ENCODE measurements at regions not wholly inside any gene's neighbourhood (a gene's known extent, or its start where the extent isn't known, plus 50 kb on each side); places are given as distances from the start of the nearest gene placed in this dataset.

DNA sequence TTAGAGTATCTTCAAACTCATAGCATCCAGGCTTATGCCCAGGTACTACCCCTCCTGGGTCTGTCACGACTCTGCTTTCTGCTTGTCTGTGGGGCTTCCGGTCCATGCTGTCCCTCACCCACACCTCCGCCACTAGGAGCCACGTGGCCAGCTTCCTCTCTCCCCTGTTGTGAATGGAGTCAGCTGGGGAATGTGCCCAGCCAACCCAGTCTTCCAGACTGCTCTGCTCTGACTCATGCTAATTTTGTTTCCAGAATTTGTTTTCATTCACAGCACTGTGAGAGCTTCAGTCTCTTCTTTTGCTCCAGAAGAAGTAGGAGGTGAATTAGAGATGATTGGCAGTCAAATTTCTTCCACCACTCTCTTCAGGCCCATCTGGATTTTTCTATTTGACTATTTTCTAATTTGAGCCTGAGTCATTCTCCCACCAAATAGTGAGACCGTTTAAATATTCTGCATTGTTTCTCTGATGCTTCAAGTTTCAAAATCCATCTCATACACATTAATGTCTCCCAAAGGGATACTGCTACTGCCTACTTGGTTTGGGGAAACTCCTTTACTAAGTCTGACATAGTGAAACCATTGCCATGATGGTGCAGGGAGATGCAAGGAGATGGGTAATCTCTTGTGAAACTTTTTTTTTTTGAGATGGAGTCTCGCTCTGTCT is 424.1 kb upstream of the KIF2A start:
- Mint-ChIP-seq H3K27ac (no peak overlapping the region), H3K4me1 (ENCODE audit: low read depth) (peaks cover 11% of the 10 kb centered on the region), H3K27me3 (peaks cover 3% of the 10 kb centered on the region), H3K36me3 (ENCODE audit: insufficient read depth) (no peaks in the 10 kb centered on the region), H3K9me3 (ENCODE audit: low read depth) (no peaks in the 10 kb centered on the region), H3K4me3 (ENCODE audit: low read depth) (no peak overlapping the region)
- TF ChIP-seq, protein P1, sequence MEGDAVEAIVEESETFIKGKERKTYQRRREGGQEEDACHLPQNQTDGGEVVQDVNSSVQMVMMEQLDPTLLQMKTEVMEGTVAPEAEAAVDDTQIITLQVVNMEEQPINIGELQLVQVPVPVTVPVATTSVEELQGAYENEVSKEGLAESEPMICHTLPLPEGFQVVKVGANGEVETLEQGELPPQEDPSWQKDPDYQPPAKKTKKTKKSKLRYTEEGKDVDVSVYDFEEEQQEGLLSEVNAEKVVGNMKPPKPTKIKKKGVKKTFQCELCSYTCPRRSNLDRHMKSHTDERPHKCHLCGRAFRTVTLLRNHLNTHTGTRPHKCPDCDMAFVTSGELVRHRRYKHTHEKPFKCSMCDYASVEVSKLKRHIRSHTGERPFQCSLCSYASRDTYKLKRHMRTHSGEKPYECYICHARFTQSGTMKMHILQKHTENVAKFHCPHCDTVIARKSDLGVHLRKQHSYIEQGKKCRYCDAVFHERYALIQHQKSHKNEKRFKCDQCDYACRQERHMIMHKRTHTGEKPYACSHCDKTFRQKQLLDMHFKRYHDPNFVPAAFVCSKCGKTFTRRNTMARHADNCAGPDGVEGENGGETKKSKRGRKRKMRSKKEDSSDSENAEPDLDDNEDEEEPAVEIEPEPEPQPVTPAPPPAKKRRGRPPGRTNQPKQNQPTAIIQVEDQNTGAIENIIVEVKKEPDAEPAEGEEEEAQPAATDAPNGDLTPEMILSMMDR (IDR thresholded peaks at IDR 0.05; ENCODE audit: unreplicated experiment) = no peak
- no peak for DNase-seq (ENCODE audit: low spot score, unreplicated experiment)

DNA sequence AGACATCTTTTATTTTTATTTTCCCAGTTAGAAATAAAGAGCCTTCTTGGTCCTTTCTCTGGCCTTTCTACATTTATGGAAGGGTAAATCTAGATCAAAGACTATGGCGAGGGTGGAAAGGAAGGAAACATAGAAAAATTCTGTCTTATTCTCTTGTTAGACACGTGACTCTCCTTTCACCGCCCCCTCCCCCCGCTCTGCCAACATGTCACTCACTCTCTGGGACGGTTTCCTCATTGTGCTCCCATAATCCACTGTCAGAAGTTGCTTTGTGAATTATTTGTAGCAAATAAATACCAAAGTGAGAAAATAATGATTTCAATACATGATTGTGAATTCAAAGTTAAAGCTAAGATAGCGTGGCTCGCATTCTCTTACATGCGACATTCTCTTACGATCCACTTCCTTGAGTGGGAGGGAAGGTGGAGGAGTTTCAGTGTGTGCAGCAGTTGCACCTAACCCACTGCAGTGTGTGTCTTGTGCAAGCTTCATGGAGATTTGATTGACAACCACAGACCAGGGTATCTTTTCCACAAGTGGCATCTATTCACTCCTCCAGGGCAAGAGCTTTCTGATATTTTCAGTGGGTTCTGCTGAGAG is 423.0 kb upstream of the KIF2A start:
- H3K9me3 Mint-ChIP-seq (ENCODE audit: low read depth) = no peaks in the 10 kb centered on the region
- peaks cover 3% of the 10 kb centered on the region for H3K27me3 Mint-ChIP-seq
- H3K4me3 Mint-ChIP-seq (ENCODE audit: low read depth) = no peak overlapping the region
- H3K4me1 Mint-ChIP-seq (ENCODE audit: low read depth) = peaks cover 11% of the 10 kb centered on the region
- H3K27ac Mint-ChIP-seq = no peak overlapping the region
- TF ChIP-seq, protein P1 (IDR thresholded peaks at IDR 0.05; ENCODE audit: unreplicated experiment) = no peak
- H3K36me3 Mint-ChIP-seq (ENCODE audit: insufficient read depth) = no peaks in the 10 kb centered on the region
- no peak for DNase-seq (ENCODE audit: low spot score, unreplicated experiment)

DNA sequence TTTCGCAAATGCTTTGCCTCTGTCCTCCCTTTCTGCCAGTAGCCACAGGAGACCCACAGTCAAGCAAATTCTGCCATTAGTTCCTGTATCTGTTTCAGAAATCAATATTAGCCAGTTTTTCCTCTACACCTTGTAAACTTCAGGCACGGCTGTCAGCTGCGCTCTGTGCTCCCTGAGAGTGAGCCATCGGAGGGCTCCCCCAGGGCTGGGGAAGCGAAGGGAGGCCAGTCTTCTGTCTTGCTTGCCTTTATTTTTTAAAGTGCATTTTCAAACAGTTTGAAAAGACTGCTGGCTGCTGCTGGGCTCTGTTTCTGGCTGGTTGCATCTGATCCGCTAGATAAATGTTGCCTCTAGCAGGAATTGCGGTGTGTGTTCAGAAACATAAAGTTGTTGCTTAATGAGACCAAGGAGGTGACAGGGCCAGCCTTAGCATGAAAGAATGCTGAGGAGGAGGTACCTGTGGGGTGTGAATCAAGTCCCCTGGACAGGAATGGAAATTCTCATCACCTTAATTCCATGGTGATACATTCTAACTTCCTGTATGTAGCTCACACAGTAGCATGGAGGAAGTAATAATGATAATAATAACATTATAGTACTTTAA is 421.7 kb upstream of the KIF2A start:
- Mint-ChIP-seq H3K4me3 (ENCODE audit: low read depth) (no peak overlapping the region), H3K4me1 (ENCODE audit: low read depth) (peaks cover 11% of the 10 kb centered on the region), H3K9me3 (ENCODE audit: low read depth) (peaks cover 4% of the 10 kb centered on the region), H3K36me3 (ENCODE audit: insufficient read depth) (no peaks in the 10 kb centered on the region), H3K27ac (no peak overlapping the region), H3K27me3 (peaks cover 3% of the 10 kb centered on the region)
- TF ChIP-seq, protein P1 (IDR thresholded peaks at IDR 0.05; ENCODE audit: unreplicated experiment) = no peak
- no peak for DNase-seq (ENCODE audit: low spot score, unreplicated experiment)

DNA sequence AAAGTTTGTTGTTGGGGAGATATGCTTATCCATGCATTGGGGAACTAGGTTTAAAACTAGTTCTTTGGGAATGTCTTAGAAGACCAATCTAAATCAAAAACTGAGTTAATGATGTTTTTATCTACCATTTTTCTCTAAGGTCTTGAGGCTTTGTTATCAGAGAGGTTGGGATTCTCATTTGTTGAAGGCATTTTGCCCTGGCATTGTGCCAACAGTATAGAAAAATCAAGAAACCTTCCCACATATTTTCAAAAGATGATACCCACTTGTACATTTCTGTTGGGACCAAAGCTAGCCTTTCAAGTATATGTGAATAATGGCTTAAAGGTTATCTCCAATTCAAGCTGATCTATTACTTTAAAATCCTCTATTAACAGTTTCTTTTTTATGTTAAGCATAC is 419.8 kb upstream of the KIF2A start:
- Mint-ChIP-seq H3K27me3 (peaks cover 3% of the 10 kb centered on the region), H3K36me3 (ENCODE audit: insufficient read depth) (no peaks in the 10 kb centered on the region), H3K4me1 (ENCODE audit: low read depth) (peaks cover 11% of the 10 kb centered on the region), H3K4me3 (ENCODE audit: low read depth) (no peak overlapping the region), H3K27ac (no peak overlapping the region), H3K9me3 (ENCODE audit: low read depth) (peaks cover 4% of the 10 kb centered on the region)
- TF ChIP-seq, protein P1 (IDR thresholded peaks at IDR 0.05; ENCODE audit: unreplicated experiment) = no peak
- no peak for DNase-seq (ENCODE audit: low spot score, unreplicated experiment)

DNA sequence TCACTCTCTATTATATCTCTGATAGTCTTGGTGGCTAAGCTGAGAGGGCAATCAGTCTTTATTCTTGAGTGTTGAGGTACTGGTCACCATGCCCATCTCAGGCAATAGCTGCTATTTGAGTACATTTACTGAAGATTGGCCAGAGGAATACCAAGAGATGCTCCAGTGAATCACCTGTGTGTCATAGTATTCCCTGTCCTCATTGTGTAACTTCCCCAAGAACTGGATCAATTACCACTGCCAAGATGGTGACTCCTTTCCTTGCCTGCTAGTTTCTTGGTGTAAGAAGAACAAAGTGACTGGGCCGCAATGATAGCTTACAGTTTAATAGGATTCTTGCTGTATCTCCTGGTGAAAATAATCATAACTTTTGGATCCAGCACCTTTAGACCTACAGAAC is 418.7 kb upstream of the KIF2A start:
- Mint-ChIP-seq H3K4me1 (ENCODE audit: low read depth) (peaks cover 11% of the 10 kb centered on the region), H3K4me3 (ENCODE audit: low read depth) (no peak overlapping the region), H3K27me3 (peaks cover 3% of the 10 kb centered on the region), H3K36me3 (ENCODE audit: insufficient read depth) (no peaks in the 10 kb centered on the region), H3K27ac (no peak overlapping the region), H3K9me3 (ENCODE audit: low read depth) (peaks cover 4% of the 10 kb centered on the region)
- DNase-seq (ENCODE audit: low spot score, unreplicated experiment) = no peak
- TF ChIP-seq, protein P1 (IDR thresholded peaks at IDR 0.05; ENCODE audit: unreplicated experiment) = no peak
